PC-9 (cell line): ENCODE measurements at regions not wholly inside any gene's neighbourhood (a gene's known extent, or its start where the extent isn't known, plus 50 kb on each side); places are given as distances from the start of the nearest gene placed in this dataset.

Source experiments
- CTCF ChIP-seq: fragments of 200-600 bp; sonication (generic); conservative IDR thresholded peaks from 2 replicates; pipeline ENCODE4 v1.6.1; 2017; ENCODE audit warnings: mixed run types, antibody characterized with exemption, mild to moderate bottlenecking, moderate library complexity
- EZH2 ChIP-seq: fragments of 200-600 bp; sonication (generic); IDR thresholded peaks from 2 replicates; pipeline ENCODE4 v1.8.0; 2017; ENCODE audit warnings: antibody characterized with exemption, low read depth

GRCh38 chr18:66742832-66743231 is 138.9 kb upstream of the CDH19 start:
- TF ChIP-seq CTCF (no peak), EZH2 (no peak)
